K562 (cell line): ENCODE measurements at regions not wholly inside any gene's neighbourhood (a gene's known extent, or its start where the extent isn't known, plus 50 kb on each side); places are given as distances from the start of the nearest gene placed in this dataset.

Experiments used
- CREB1 ChIP-seq, 2 experiments: sonication (generic) in 1 of 2; formaldehyde crosslinking in 1 of 2; IDR thresholded peaks; 2 replicates each; pipeline versions ENCODE4 v1.6.1 to v1.8.0; 2012 to 2022; ENCODE audit warnings: inconsistent platforms in 1 of 2, mild to moderate bottlenecking in 1 of 2, missing genetic modification reagents in 1 of 2, moderate library complexity in 1 of 2
- EGR1 ChIP-seq: fragments of 450-650 bp; conservative IDR thresholded peaks from 2 replicates; pipeline ENCODE4 v1.6.1; 2017; ENCODE audit warnings: mild to moderate bottlenecking
- ERF ChIP-seq: fragments of 450-650 bp; formaldehyde crosslinking; IDR thresholded peaks from 2 replicates; pipeline ENCODE4 v1.4.0; 2020; ENCODE audit warnings: mild to moderate bottlenecking, mixed read lengths
- GATAD2A ChIP-seq: fragments of 450-650 bp; IDR thresholded peaks from 2 replicates; pipeline ENCODE4 v1.6.1; 2017
- POLR2A ChIP-seq: fragments of 450-650 bp; conservative IDR thresholded peaks from 2 replicates; pipeline ENCODE4 v1.6.1; 2016
- RHOXF2B ChIP-seq: fragments of 250-450 bp; sonication (Bioruptor Pico); conservative IDR thresholded peaks from 2 replicates; pipeline ENCODE4 v1.5.1; 2021
- SP1 ChIP-seq: sonication (generic); formaldehyde crosslinking; IDR thresholded peaks from 2 replicates; pipeline ENCODE4 v1.8.1; 2022; ENCODE audit warnings: mild to moderate bottlenecking, missing genetic modification reagents
- SRF ChIP-seq, 2 experiments: fragments of 250-450, 450-650 bp in 1 of 2; sonication (Bioruptor Pico) in 1 of 2; sonication (generic) in 1 of 2; formaldehyde crosslinking; IDR thresholded peaks; 2 replicates each; pipeline versions ENCODE4 v1.5.0 to v1.5.1; 2020 to 2022; ENCODE audit warnings: mild to moderate bottlenecking in 1 of 2, missing genetic modification reagents in 1 of 2
- ZNF384 ChIP-seq: IDR thresholded peaks from 2 replicates; pipeline ENCODE4 v1.6.1; 2012; ENCODE audit warnings: low read depth, low read length, improper control_type of control experiment
- TF ChIP-seq, protein P1 (sequence below), 2 experiments: fragments of 450-650 bp; formaldehyde crosslinking in 1 of 2; IDR thresholded peaks; 2 replicates each; pipeline versions ENCODE4 v1.4.0 to v1.6.1; 2014 to 2020; ENCODE audit warnings: mild to moderate bottlenecking in 2 of 2, borderline replicate concordance in 1 of 2, low read depth in 1 of 2
- TF ChIP-seq, protein P2 (sequence below), 3 experiments: IDR thresholded peaks in 2 of 3; conservative IDR thresholded peaks in 1 of 3; 2 replicates each; pipeline ENCODE4 v1.5.1; 2011 to 2012; ENCODE audit warnings: low read length in 3 of 3, mild to moderate bottlenecking in 3 of 3, control low read depth in 2 of 3, improper control_type of control experiment in 1 of 3, inconsistent platforms in 1 of 3, low read depth in 1 of 3, mixed read lengths in 1 of 3, moderate library complexity in 1 of 3; ENCODE audit not compliant: insufficient read depth in 2 of 3

DNA sequence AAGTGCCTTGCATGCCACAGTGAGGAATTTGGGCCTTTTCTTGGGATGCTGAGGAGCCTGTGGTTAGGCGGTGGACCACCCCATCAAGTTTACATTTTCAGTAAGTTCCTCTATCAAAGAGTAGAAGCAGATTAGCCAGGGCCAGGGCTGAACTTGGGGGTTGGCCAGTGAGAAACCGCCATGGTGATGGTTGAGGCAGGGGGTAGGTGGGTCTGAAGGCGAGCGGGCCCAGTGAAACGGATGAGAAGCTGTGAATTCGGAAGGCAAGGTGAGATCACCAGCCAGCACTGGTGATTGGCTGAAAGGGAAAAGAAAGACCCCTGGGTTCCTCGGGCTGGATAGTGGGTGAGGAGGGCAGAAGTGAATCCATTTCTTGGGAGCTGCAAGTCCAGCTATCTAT, 311.4 kb downstream of the CBLN1 start:
- no peak for TF ChIP-seq ERF (CRISPR knock-in tag)
- TF ChIP-seq, protein P1, sequence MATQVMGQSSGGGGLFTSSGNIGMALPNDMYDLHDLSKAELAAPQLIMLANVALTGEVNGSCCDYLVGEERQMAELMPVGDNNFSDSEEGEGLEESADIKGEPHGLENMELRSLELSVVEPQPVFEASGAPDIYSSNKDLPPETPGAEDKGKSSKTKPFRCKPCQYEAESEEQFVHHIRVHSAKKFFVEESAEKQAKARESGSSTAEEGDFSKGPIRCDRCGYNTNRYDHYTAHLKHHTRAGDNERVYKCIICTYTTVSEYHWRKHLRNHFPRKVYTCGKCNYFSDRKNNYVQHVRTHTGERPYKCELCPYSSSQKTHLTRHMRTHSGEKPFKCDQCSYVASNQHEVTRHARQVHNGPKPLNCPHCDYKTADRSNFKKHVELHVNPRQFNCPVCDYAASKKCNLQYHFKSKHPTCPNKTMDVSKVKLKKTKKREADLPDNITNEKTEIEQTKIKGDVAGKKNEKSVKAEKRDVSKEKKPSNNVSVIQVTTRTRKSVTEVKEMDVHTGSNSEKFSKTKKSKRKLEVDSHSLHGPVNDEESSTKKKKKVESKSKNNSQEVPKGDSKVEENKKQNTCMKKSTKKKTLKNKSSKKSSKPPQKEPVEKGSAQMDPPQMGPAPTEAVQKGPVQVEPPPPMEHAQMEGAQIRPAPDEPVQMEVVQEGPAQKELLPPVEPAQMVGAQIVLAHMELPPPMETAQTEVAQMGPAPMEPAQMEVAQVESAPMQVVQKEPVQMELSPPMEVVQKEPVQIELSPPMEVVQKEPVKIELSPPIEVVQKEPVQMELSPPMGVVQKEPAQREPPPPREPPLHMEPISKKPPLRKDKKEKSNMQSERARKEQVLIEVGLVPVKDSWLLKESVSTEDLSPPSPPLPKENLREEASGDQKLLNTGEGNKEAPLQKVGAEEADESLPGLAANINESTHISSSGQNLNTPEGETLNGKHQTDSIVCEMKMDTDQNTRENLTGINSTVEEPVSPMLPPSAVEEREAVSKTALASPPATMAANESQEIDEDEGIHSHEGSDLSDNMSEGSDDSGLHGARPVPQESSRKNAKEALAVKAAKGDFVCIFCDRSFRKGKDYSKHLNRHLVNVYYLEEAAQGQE (IDR thresholded peaks at IDR 0.05; ENCODE audit: borderline replicate concordance): no peak
- TF ChIP-seq, protein P1 (CRISPR knock-in tag; IDR thresholded peaks at IDR 0.05; ENCODE audit: low read depth): no peak
- TF ChIP-seq EGR1: no peak
- TF ChIP-seq POLR2A: no peak
- TF ChIP-seq RHOXF2B: no peak
- TF ChIP-seq SP1: no peak
- TF ChIP-seq, protein P2, sequence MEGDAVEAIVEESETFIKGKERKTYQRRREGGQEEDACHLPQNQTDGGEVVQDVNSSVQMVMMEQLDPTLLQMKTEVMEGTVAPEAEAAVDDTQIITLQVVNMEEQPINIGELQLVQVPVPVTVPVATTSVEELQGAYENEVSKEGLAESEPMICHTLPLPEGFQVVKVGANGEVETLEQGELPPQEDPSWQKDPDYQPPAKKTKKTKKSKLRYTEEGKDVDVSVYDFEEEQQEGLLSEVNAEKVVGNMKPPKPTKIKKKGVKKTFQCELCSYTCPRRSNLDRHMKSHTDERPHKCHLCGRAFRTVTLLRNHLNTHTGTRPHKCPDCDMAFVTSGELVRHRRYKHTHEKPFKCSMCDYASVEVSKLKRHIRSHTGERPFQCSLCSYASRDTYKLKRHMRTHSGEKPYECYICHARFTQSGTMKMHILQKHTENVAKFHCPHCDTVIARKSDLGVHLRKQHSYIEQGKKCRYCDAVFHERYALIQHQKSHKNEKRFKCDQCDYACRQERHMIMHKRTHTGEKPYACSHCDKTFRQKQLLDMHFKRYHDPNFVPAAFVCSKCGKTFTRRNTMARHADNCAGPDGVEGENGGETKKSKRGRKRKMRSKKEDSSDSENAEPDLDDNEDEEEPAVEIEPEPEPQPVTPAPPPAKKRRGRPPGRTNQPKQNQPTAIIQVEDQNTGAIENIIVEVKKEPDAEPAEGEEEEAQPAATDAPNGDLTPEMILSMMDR (IDR thresholded peaks at IDR 0.05 in 2 of 3, conservative IDR thresholded peaks at IDR 0.05 in 1 of 3; ENCODE audit: insufficient read depth in 2 of 3, low read depth in 1 of 3, low read length in 3 of 3): no peak
- no peak for TF ChIP-seq GATAD2A
- TF ChIP-seq SRF (CRISPR knock-in tag; IDR thresholded peaks at IDR 0.05): no peak
- no peak for TF ChIP-seq ZNF384
- no peak for TF ChIP-seq CREB1 (IDR thresholded peaks at IDR 0.05)
- TF ChIP-seq CREB1 (CRISPR knock-in tag; IDR thresholded peaks at IDR 0.05): no peak
